Panc1 (cell line): ENCODE measurements at regions not wholly inside any gene's neighbourhood (a gene's known extent, or its start where the extent isn't known, plus 50 kb on each side); places are given as distances from the start of the nearest gene placed in this dataset.

Experiments
- ATAC-seq: fragments of 200-7000 bp; cut with Tn5 transposase; 2 replicates; pipeline ENCODE4 v1.9.1; 2020; ENCODE audit warnings: mild to moderate bottlenecking, moderate library complexity
- BruUV-seq: library from RNA; stranded (reverse); fragments of 400-500 nt; replicated peaks from 2 replicates; lab custom pipeline; 2021; lab: Mats Ljungman, UMichigan
- CTCF ChIA-PET: fragments of 300-600 bp; sonication (Branson Sonifier 250); formaldehyde crosslinking; loops from one replicate; lab custom pipeline; 2022; ENCODE audit warnings: antibody characterized with exemption; lab: Charles Lee
- POLR2A ChIA-PET: fragments of 300-600 bp; sonication (Branson Sonifier 250); formaldehyde crosslinking; loops from one replicate; lab custom pipeline; 2022; ENCODE audit warnings: antibody characterized with exemption; lab: Charles Lee
- DNase-seq: peaks from one replicate; pipeline ENCODE4 v3.0.0-alpha.2; 2010; ENCODE audit warnings: low read depth, low spot score
- H3K27ac ChIP-seq: 2 replicates; pipeline ENCODE4 v1.5.1; 2011; ENCODE audit warnings: mild to moderate bottlenecking, low read length, inconsistent platforms
- H3K27me3 ChIP-seq: fragments of 200-500 bp; sonication (Bioruptor generic); 2 replicates; pipeline ENCODE4 v1.6.0; 2014; ENCODE audit warnings: low read length, inconsistent platforms; ENCODE audit not compliant: control insufficient read depth, insufficient read depth
- H3K36me3 ChIP-seq: fragments of 200-500 bp; sonication (Bioruptor generic); 2 replicates; pipeline ENCODE4 v1.5.1; 2014; ENCODE audit warnings: inconsistent platforms, mild to moderate bottlenecking, low read length, moderate library complexity; ENCODE audit not compliant: control insufficient read depth, insufficient read depth
- H3K4me1 ChIP-seq: 2 replicates; pipeline ENCODE4 v1.5.1; 2011; ENCODE audit warnings: inconsistent platforms, mild to moderate bottlenecking, low read length, moderate library complexity; ENCODE audit not compliant: control insufficient read depth, insufficient read depth
- H3K4me3 ChIP-seq, 2 experiments: 2 replicates each; pipeline ENCODE4 v1.5.1; 2011 to 2012; ENCODE audit warnings: low read depth in 2 of 2, low read length in 2 of 2, mild to moderate bottlenecking in 2 of 2, inconsistent platforms in 1 of 2, moderate library complexity in 1 of 2
- H3K9me3 ChIP-seq: fragments of 200-500 bp; sonication (Bioruptor generic); 2 replicates; pipeline ENCODE4 v1.5.1; 2014; ENCODE audit warnings: low read depth, mild to moderate bottlenecking, inconsistent platforms, low read length, moderate library complexity; ENCODE audit not compliant: control insufficient read depth, insufficient read depth
- CTCF ChIP-seq: fragments of 450-650 bp; IDR thresholded peaks from 2 replicates; pipeline ENCODE4 v1.5.1; 2017; ENCODE audit warnings: mild to moderate bottlenecking
- POLR2AphosphoS5 ChIP-seq: IDR thresholded peaks from 2 replicates; pipeline ENCODE4 v1.6.1; 2012; ENCODE audit warnings: mild to moderate bottlenecking, low read depth, low read length, moderate library complexity
- REST ChIP-seq, 2 experiments: IDR thresholded peaks; 2 replicates each; pipeline ENCODE4 v1.6.1; 2011 to 2012; ENCODE audit warnings: low read depth in 2 of 2, control low read depth in 1 of 2, low read length in 1 of 2, mild to moderate bottlenecking in 1 of 2, moderate library complexity in 1 of 2; ENCODE audit not compliant: insufficient read depth in 1 of 2
- SIN3A ChIP-seq: IDR thresholded peaks from 2 replicates; pipeline ENCODE4 v1.6.1; 2012; ENCODE audit warnings: low read depth, mild to moderate bottlenecking, low read length, moderate library complexity, borderline replicate concordance; ENCODE audit not compliant: insufficient read depth
- TCF7L2 ChIP-seq: IDR thresholded peaks from 2 replicates; pipeline ENCODE4 v1.6.1; 2011; ENCODE audit warnings: mild to moderate bottlenecking, low read depth, low read length, inconsistent platforms
- in situ Hi-C: cut with HindIII; loops from 2 replicates; pipeline ENCODE4 v1.10.0; 2016; ENCODE audit warnings: low sequenced_read_pairs, low pct_unique_long_range_greater_than_20kb
- intact Hi-C: fragments of 100-400 bp; cut with micrococcal nuclease; formaldehyde crosslinking; loops from one replicate; pipeline ENCODE4 v1.10.0; 2022; ENCODE audit not compliant: unreplicated experiment

GRCh38 chr7:41621953-41622831, 80.7 kb downstream of the INHBA start:
- H3K27me3 ChIP-seq, result no peaks in the 10 kb centered on the region
- no peak overlapping the region for H3K4me3 ChIP-seq
- H3K9me3 ChIP-seq, result no peaks in the 10 kb centered on the region
- no TSS peak for BruUV-seq
- TF ChIP-seq POLR2AphosphoS5 (no peak), TCF7L2 (no peak), SIN3A (no peak), CTCF (no peak), REST (IDR thresholded peaks at IDR 0.05; ENCODE audit: insufficient read depth in 1 of 2, low read depth in 2 of 2, low read length in 1 of 2) (no peak)
- intact Hi-C loops, result no loop called here
- H3K36me3 ChIP-seq, result no peaks in the 10 kb centered on the region
- DNase-seq, result no peak
- no peak overlapping the region for H3K27ac ChIP-seq
- H3K4me1 ChIP-seq, result no peaks in the 10 kb centered on the region
- ChIA-PET POLR2A (no interaction called here), CTCF (no interaction called here)
- no peak for ATAC-seq
- in situ Hi-C loops, result no loop called here

GRCh38 chr7:41617987-41618386, 84.9 kb downstream of the INHBA start:
- ATAC-seq, result no peak
- Histone ChIP-seq H3K4me3 (no peak overlapping the region), H3K9me3 (0 out of 2 replicates have a peak, but pooled peaks cover 3% of the 10 kb centered on the region), H3K36me3 (no peaks in the 10 kb centered on the region), H3K27me3 (no peaks in the 10 kb centered on the region), H3K4me1 (no peaks in the 10 kb centered on the region), H3K27ac (no peak overlapping the region)
- intact Hi-C loops (no loop called here), in situ Hi-C loops (no loop called here)
- no TSS peak for BruUV-seq
- ChIA-PET CTCF (no interaction called here), POLR2A (no interaction called here)
- DNase-seq, result no peak
- no peak for TF ChIP-seq CTCF
- no peak for TF ChIP-seq POLR2AphosphoS5
- no peak for TF ChIP-seq REST (IDR thresholded peaks at IDR 0.05; ENCODE audit: insufficient read depth in 1 of 2, low read depth in 2 of 2, low read length in 1 of 2)
- no peak for TF ChIP-seq SIN3A
- no peak for TF ChIP-seq TCF7L2
